ENCODE measurements at regions not wholly inside any gene's neighbourhood (a gene's known extent, or its start where the extent isn't known, plus 50 kb on each side); places are given as distances from the start of the nearest gene placed in this dataset.

DNA sequence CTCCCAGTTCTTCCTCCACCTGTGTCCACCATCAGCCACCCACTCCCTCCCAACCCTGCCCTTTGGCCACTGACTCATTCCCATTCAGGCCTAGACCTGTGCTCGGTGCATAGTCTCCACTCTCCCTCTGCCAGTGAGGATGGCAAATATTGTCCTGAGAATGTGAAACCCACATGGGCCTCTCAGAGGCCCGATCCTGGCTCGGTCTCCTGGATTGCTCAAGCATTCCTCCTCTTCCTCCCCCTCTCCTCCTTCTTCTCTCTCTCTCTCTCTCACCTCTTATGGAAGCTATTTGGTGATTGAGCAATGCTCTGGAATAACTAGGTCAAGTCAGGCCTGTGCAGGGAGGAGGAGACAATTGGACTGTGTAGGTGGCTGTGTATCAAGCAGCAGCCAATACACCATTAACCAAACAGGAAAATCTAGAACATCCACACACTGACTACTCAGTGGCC is 99.9 kb downstream of the KLF4 start:
- Histone ChIP-seq H3K27me3 (ENCODE audit: insufficient read depth, low read depth) (no peaks in the 10 kb centered on the region), H3K4me2 (no peak overlapping the region), H3K27ac (no peak overlapping the region)

DNA sequence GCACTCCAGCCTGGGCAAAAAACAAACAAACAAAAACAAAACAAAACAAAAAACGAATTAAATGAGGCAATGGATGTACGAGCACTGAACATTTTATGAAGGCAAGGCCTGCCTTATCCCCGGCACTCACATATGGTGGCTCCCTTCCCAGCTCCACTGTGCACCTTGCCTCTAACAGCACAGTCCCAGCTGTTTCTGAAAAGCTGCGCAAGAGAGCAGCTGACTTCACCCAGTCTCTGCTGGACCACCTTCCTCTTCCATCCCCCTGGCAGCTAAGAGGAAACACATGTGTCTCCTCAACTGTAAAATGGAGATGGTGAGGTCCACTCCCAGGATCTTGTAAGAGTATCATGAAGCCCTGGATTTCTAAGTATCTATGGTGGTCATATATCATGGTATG is 100.7 kb downstream of the KLF4 start:
- no peak overlapping the region for H3K27ac ChIP-seq
- no peak overlapping the region for H3K4me2 ChIP-seq
- H3K4me1 ChIP-seq (ENCODE audit: low read depth, poor library complexity, severe bottlenecking) = no peaks in the 10 kb centered on the region
- no peaks in the 10 kb centered on the region for H3K27me3 ChIP-seq (ENCODE audit: insufficient read depth, low read depth)
- H3K79me2 ChIP-seq (ENCODE audit: insufficient read depth, low read depth) = no peaks in the 10 kb centered on the region
- H3K4me3 ChIP-seq (IDR thresholded peaks at IDR 0.05; ENCODE audit: insufficient read depth, low read depth, low read length) = no peak overlapping the region
- no peaks in the 10 kb centered on the region for H3K36me3 ChIP-seq (ENCODE audit: insufficient read depth)
- TF ChIP-seq, protein P1, sequence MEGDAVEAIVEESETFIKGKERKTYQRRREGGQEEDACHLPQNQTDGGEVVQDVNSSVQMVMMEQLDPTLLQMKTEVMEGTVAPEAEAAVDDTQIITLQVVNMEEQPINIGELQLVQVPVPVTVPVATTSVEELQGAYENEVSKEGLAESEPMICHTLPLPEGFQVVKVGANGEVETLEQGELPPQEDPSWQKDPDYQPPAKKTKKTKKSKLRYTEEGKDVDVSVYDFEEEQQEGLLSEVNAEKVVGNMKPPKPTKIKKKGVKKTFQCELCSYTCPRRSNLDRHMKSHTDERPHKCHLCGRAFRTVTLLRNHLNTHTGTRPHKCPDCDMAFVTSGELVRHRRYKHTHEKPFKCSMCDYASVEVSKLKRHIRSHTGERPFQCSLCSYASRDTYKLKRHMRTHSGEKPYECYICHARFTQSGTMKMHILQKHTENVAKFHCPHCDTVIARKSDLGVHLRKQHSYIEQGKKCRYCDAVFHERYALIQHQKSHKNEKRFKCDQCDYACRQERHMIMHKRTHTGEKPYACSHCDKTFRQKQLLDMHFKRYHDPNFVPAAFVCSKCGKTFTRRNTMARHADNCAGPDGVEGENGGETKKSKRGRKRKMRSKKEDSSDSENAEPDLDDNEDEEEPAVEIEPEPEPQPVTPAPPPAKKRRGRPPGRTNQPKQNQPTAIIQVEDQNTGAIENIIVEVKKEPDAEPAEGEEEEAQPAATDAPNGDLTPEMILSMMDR (conservative IDR thresholded peaks at IDR 0.05; ENCODE audit: low read depth, low read length) = no peak
- no peaks in the 10 kb centered on the region for H4K20me1 ChIP-seq (ENCODE audit: insufficient read depth)
- no peak overlapping the region for H2AFZ ChIP-seq (ENCODE audit: low read depth)
- no peak overlapping the region for H3K9ac ChIP-seq

More for the DNA sequence above, 99.9 kb downstream of the KLF4 start:
- TF ChIP-seq, protein P1 (conservative IDR thresholded peaks at IDR 0.05; ENCODE audit: low read depth, low read length) = no peak
- Histone ChIP-seq H2AFZ (ENCODE audit: low read depth) (no peak overlapping the region), H3K79me2 (ENCODE audit: insufficient read depth, low read depth) (no peaks in the 10 kb centered on the region), H3K36me3 (ENCODE audit: insufficient read depth) (no peaks in the 10 kb centered on the region), H3K4me3 (IDR thresholded peaks at IDR 0.05; ENCODE audit: insufficient read depth, low read depth, low read length) (no peak overlapping the region), H4K20me1 (ENCODE audit: insufficient read depth) (no peaks in the 10 kb centered on the region), H3K4me1 (ENCODE audit: low read depth, poor library complexity, severe bottlenecking) (no peaks in the 10 kb centered on the region), H3K9ac (no peak overlapping the region)

- TF ChIP-seq, protein P1 (conservative IDR thresholded peaks at IDR 0.05; ENCODE audit: low read depth, low read length) = no peak
- Histone ChIP-seq H3K4me3 (IDR thresholded peaks at IDR 0.05; ENCODE audit: insufficient read depth, low read depth, low read length) (no peak overlapping the region), H3K27ac (no peak overlapping the region)
These were observed 102.2 kb downstream of the KLF4 start for GRCh38 chr9:107387409-107387808.

GRCh38 chr9:107386396-107386795 is 103.2 kb downstream of the KLF4 start:
- Histone ChIP-seq H3K79me2 (ENCODE audit: insufficient read depth, low read depth) (no peaks in the 10 kb centered on the region), H2AFZ (ENCODE audit: low read depth) (no peak overlapping the region), H3K4me2 (no peak overlapping the region), H3K4me3 (IDR thresholded peaks at IDR 0.05; ENCODE audit: insufficient read depth, low read depth, low read length) (no peak overlapping the region), H3K9ac (no peak overlapping the region), H3K27ac (no peak overlapping the region), H3K36me3 (ENCODE audit: insufficient read depth) (no peaks in the 10 kb centered on the region), H3K4me1 (ENCODE audit: low read depth, poor library complexity, severe bottlenecking) (no peaks in the 10 kb centered on the region), H3K27me3 (ENCODE audit: insufficient read depth, low read depth) (no peaks in the 10 kb centered on the region), H4K20me1 (ENCODE audit: insufficient read depth) (no peaks in the 10 kb centered on the region)
- TF ChIP-seq, protein P1 (conservative IDR thresholded peaks at IDR 0.05; ENCODE audit: low read depth, low read length) = no peak

More at GRCh38 chr9:107387409-107387808, 102.2 kb downstream of the KLF4 start:
- H3K4me2 ChIP-seq = no peak overlapping the region
- no peaks in the 10 kb centered on the region for H3K36me3 ChIP-seq (ENCODE audit: insufficient read depth)
- H4K20me1 ChIP-seq (ENCODE audit: insufficient read depth) = no peaks in the 10 kb centered on the region
- no peak overlapping the region for H2AFZ ChIP-seq (ENCODE audit: low read depth)
- H3K79me2 ChIP-seq (ENCODE audit: insufficient read depth, low read depth) = no peaks in the 10 kb centered on the region
- H3K27me3 ChIP-seq (ENCODE audit: insufficient read depth, low read depth) = no peaks in the 10 kb centered on the region
- H3K9ac ChIP-seq = no peak overlapping the region
- H3K4me1 ChIP-seq (ENCODE audit: low read depth, poor library complexity, severe bottlenecking) = no peaks in the 10 kb centered on the region

All from KMS-11 (cell line).